GM18951 (cell line): ENCODE measurements at regions not wholly inside any gene's neighbourhood (a gene's known extent, or its start where the extent isn't known, plus 50 kb on each side); places are given as distances from the start of the nearest gene placed in this dataset.

Experiments used
- POLR2A ChIP-seq: IDR thresholded peaks from 4 replicates; pipeline ENCODE4 v1.6.1; 2011; ENCODE audit warnings: mild to moderate bottlenecking; ENCODE audit not compliant: insufficient read length, insufficient read depth; ENCODE audit errors: extremely low read depth
- in situ Hi-C: fragments of 300-500 bp; cut with MboI; formaldehyde crosslinking; loops from one replicate; pipeline ENCODE4 v1.12.0; 2022; ENCODE audit warnings: low sequenced_read_pairs, mixed read lengths, inconsistent platforms; ENCODE audit not compliant: unreplicated experiment

GRCh38 chr2:193506035-193506434 lies 1311.3 kb upstream of the TMEFF2 start:
- in situ Hi-C loops: no loop called here
- TF ChIP-seq POLR2A: no peak

- in situ Hi-C loops: no loop called here
- TF ChIP-seq POLR2A: no peak
Observed at GRCh38 chr2:193505620-193506019, 1310.9 kb upstream of the TMEFF2 start.

GRCh38 chr2:193502363-193503035 lies 1307.8 kb upstream of the TMEFF2 start:
- no peak for TF ChIP-seq POLR2A
- in situ Hi-C loops: no loop called here

GRCh38 chr2:193496786-193497185 lies 1302.1 kb upstream of the TMEFF2 start:
- no peak for TF ChIP-seq POLR2A
- in situ Hi-C loops: no loop called here

GRCh38 chr2:193482557-193482956 lies 1287.8 kb upstream of the TMEFF2 start:
- TF ChIP-seq POLR2A: no peak
- in situ Hi-C loops: no loop called here

- no peak for TF ChIP-seq POLR2A
- in situ Hi-C loops: no loop called here
Observed at GRCh38 chr2:193480187-193480586, 1285.5 kb upstream of the TMEFF2 start.

DNA sequence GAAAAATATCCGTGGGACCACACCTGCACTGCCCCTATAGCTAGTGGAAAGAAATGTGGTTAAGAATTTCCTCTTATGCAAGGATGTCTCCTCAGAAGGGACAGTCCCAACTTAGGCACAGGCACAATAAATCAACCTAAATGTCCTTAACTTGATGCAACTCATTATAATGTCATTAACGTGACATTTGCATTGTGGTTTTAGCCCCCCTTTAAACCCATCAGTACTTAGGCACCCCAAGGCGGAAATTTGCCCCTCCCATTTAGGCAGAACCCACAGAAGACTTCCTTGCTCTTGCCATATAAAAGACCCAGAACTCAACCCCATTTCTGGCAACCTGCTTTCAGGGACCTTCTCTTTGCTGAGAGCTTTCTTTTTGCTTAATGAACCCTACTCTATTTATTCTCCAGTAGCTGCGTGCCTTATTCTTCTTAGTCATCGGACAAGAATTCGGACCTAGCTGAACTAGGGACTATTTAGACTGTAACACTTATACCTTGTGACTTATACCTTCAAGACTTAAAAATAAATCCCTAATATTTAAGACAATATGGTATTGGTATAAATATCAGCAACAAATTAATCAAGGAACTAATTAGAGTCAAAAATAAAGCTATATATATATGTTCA lies 1281.6 kb upstream of the TMEFF2 start:
- in situ Hi-C loops: no loop called here
- no peak for TF ChIP-seq POLR2A

DNA sequence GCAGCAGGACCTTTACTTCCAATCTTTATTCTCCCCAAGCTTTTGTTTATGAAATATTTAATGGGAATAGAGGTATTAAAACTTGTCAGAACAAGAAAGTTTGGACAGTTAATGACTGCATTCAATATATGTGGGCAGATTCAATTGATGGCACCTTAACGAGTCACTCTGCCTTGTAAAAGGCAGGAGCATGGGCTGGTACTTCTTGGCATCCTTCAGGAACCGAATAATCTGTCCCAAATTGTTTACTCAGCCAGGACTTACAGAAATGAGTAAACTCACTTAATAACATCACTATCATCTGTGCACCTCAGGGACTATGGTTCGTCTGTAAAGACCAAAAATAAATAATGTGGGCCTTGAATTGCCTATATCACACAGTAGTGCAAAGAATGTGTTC lies 1280.3 kb upstream of the TMEFF2 start:
- in situ Hi-C loops: no loop called here
- TF ChIP-seq POLR2A: no peak

- in situ Hi-C loops: no loop called here
- no peak for TF ChIP-seq POLR2A
Observed at GRCh38 chr2:193469251-193469650, 1274.5 kb upstream of the TMEFF2 start.

GRCh38 chr2:193467276-193467987 lies 1272.7 kb upstream of the TMEFF2 start:
- TF ChIP-seq POLR2A: no peak
- in situ Hi-C loops: no loop called here

DNA sequence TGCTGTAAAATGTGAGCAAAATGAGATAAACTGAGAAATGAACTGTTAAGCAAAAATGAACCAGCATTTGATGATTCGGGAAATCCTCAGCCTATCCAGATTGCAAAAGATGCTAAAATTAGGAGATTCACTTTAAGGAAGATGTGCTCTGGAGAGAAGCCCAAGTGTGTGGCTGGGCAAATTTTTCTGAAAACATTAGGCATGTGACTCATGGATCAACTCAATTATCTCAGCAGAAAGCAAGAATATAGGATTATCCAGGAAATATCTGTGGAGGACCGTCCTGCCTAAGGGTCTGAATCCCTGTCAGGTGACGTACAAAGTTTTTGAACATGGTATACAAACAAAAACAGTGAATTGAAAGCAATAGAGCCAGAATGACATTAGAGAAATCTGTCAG lies 1268.3 kb upstream of the TMEFF2 start:
- TF ChIP-seq POLR2A: no peak
- in situ Hi-C loops: no loop called here

DNA sequence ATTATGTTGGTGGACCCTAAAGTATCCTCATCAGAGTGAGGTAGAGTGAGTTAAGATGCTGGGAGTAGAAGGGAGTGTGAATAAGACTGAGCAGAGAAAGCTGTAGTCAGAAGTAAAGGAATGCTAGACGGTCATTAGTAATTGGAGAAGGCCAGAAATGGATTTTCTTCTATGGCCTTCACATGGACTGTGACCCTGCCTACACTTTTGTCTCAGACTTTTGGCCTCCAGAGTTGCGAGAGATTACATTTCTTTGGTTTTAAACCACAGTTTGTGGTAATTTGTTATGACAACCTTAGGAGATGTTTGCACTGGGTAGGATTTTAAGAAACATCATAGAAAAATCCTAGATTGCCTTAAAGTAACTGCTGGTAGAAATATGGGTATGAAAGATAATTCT lies 1267.7 kb upstream of the TMEFF2 start:
- in situ Hi-C loops: no loop called here
- no peak for TF ChIP-seq POLR2A

- in situ Hi-C loops: no loop called here
- TF ChIP-seq POLR2A: no peak
Observed at GRCh38 chr2:193461431-193461934, 1266.8 kb upstream of the TMEFF2 start.

- in situ Hi-C loops: no loop called here
- TF ChIP-seq POLR2A: no peak
Observed at GRCh38 chr2:193446967-193447366, 1252.2 kb upstream of the TMEFF2 start.

DNA sequence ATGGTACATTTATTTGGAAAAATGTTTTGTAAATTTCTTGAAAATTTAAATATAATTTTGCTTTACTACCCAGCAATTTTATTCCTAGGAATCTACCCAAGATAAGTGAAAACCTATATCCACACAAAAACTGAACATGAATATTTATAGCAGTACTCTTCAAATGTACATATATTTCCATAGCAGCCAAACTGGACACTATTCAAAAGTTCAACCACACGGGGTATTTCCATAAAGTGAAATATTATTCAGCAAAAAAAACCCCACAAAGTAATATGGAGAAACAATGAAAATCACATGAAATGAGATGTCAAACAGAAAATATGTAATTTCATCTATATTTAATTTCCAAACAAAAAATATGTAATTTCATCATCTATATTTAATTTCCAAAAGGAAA lies 1247.6 kb upstream of the TMEFF2 start:
- in situ Hi-C loops: no loop called here
- no peak for TF ChIP-seq POLR2A
